GM10266 (cell line): ENCODE measurements at regions not wholly inside any gene's neighbourhood (a gene's known extent, or its start where the extent isn't known, plus 50 kb on each side); places are given as distances from the start of the nearest gene placed in this dataset.
"Not testable (repeated sequence)": the region's sequence is repeated elsewhere in the genome, so short reads cannot be mapped to it uniquely, and the experiment has no call there.

Source experiments
- DNase-seq: peaks from one replicate; pipeline ENCODE4 v3.0.0; 2012; ENCODE audit errors: extremely low spot score
- CTCF ChIP-seq: IDR thresholded peaks from 2 replicates; pipeline ENCODE4 v1.5.1; 2012; ENCODE audit warnings: mild to moderate bottlenecking, low read depth; ENCODE audit not compliant: control insufficient read depth, insufficient read depth; ENCODE audit errors: missing control alignments

- DNase-seq, result no peak
- no peak for TF ChIP-seq CTCF
These were observed 339.5 kb upstream of the LUZP2 start for GRCh38 chr11:24157316-24157715.

DNA sequence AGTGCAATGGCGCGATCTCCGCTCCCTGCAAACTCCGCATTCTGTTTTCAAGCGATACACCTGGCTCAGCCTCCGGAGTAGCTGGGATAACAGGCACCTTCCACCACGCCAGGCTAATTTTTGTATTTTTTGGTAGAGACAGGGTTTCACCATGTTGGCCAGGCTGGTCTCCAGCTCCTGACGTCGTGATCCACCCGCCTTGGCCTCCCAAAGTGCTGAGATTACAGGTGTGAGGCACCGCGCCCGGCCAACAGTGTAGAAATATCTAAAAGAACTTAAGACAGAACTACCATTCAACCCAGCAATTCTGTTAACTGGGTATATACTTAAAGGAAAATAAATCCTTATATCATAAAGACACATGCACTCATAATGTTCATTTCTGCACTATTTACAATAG is 335.3 kb upstream of the LUZP2 start:
- no peak for TF ChIP-seq CTCF
- DNase-seq, result no peak

- no peak for DNase-seq
- no peak for TF ChIP-seq CTCF
These were observed 333.7 kb upstream of the LUZP2 start for GRCh38 chr11:24163146-24163545.

DNA sequence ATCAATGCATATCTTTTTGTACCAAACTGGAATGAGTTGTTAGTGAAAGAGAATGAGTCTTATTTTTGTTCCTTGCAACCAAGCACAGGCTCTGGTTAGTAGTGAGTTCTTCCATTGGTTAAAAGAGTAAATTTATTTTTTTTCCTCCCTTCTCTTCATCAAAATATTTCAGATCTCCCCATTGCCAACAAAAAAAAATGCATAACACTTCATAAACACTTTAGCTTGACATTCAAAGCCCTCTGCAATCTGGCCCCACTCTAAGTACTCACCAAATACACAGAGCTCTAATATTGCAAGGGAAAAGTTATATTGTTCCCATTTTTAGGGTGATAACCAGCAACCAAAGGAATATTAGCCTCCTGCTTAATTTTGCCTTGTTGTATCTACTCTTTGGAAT is 333.0 kb upstream of the LUZP2 start:
- TF ChIP-seq CTCF, result no peak
- DNase-seq, result no peak

DNA sequence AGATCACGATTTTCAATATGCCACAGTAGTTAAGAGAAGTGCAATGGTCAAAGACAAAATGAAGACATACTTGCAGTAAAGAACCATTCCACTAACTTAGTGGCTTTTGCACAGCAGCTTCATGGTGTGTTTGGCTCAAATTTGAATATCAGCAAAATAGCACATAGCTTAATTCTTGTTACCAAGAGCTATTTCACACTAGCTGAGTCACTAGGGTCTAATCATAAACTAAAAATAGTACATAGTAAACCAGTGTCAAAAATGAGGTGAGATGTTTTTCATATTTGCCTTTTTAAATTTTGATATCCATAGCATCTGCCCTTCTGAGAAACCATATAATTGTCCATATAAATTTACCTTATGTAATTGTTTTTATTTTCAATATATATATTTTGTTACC is 325.0 kb upstream of the LUZP2 start:
- DNase-seq, result no peak
- TF ChIP-seq CTCF, result no peak

DNA sequence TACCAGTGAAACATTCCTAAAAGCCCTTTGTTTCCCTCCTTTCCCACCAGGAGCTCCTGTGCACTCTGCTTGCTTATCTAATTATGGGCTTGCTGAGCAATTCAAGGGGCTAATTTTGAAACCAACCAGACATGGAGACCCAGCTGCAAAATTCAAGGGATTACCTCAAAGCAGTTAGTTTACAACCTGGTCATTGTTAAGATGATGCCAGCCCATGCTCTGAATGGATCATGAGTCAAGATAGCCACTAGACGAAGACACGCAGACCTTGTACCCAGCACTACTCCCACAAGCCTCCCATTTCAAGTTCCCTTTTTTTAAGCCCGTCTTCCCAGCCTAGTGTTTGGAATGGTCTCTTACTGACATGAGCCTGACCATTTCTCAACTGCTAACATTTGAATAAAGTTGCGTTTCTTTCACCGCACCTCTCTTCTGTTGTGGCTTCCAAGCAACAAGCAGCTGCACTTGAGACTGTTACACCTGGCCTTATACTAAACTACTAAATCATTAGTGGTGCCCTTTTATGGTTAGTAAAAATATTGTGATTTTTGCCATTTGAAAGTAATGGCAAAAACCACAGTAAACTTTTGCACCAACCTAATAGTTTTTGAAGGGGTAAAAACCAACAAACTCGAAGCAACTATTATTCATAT is 315.3 kb upstream of the LUZP2 start:
- no peak for TF ChIP-seq CTCF
- DNase-seq, result no peak

GRCh38 chr11:24185535-24185934 is 311.3 kb upstream of the LUZP2 start:
- not testable (repeated sequence) for DNase-seq

DNA sequence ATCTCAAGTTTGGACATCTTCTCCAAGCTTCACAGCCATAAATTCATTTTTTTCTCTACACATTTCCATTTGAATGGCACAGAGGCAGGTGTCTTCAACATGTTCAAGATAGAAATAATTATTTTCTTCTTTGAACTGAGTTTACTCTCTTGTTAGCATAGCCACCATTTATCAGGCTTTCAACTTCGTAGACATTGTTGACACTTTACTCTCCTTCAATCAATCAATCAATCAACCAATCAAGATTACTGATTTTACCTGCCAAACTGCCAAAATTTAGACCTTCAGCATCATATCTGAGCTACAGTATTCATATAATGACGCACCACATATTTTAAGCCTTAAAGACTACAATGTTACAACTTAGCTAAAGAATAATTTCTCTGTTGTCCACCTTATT is 300.1 kb upstream of the LUZP2 start:
- TF ChIP-seq CTCF, result no peak
- no peak for DNase-seq
